ENCODE measurements at regions not wholly inside any gene's neighbourhood (a gene's known extent, or its start where the extent isn't known, plus 50 kb on each side); places are given as distances from the start of the nearest gene placed in this dataset.

DNA sequence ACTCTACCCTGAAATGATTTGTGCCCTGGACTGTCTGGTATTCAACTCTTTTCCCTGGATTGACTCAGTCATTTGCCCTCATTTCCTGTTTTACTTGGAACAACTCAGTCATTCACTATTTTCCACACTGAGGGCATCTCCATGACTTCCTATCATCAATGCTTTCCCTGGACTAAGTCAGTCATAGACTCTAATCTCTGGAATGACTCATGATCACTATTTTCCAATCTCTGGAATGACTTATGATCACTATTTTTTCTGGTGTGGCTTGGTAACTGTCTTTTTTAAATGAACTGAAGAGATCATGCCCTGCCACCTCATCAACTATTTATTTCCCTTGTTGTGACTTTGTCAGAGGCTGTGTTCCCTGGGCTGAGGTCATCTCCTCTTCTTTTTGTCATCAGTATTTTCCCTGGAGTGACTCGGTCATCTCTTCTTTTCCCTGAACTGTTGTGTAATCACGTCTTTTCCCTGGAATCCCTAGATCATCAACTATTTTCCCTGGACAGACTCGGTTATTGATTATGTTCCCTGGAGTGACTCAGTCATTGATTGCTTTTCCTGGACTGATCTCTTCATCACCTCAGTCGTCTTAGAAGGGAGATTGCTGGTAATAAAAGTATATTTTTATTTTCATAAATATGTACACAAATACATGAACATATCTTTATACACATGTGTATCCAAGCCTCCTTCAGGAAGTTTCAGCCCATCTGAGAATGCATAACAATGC is 327.1 kb upstream of the VCX start:
- TF ChIP-seq, protein P1, sequence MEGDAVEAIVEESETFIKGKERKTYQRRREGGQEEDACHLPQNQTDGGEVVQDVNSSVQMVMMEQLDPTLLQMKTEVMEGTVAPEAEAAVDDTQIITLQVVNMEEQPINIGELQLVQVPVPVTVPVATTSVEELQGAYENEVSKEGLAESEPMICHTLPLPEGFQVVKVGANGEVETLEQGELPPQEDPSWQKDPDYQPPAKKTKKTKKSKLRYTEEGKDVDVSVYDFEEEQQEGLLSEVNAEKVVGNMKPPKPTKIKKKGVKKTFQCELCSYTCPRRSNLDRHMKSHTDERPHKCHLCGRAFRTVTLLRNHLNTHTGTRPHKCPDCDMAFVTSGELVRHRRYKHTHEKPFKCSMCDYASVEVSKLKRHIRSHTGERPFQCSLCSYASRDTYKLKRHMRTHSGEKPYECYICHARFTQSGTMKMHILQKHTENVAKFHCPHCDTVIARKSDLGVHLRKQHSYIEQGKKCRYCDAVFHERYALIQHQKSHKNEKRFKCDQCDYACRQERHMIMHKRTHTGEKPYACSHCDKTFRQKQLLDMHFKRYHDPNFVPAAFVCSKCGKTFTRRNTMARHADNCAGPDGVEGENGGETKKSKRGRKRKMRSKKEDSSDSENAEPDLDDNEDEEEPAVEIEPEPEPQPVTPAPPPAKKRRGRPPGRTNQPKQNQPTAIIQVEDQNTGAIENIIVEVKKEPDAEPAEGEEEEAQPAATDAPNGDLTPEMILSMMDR (conservative IDR thresholded peaks at IDR 0.05), result no peak
- no peak for TF ChIP-seq EZH2 (IDR thresholded peaks at IDR 0.05; ENCODE audit: low read depth)
